ENCODE measurements at regions not wholly inside any gene's neighbourhood (a gene's known extent, or its start where the extent isn't known, plus 50 kb on each side); places are given as distances from the start of the nearest gene placed in this dataset.
"Not testable (repeated sequence)": the region's sequence is repeated elsewhere in the genome, so short reads cannot be mapped to it uniquely, and the experiment has no call there.

DNA sequence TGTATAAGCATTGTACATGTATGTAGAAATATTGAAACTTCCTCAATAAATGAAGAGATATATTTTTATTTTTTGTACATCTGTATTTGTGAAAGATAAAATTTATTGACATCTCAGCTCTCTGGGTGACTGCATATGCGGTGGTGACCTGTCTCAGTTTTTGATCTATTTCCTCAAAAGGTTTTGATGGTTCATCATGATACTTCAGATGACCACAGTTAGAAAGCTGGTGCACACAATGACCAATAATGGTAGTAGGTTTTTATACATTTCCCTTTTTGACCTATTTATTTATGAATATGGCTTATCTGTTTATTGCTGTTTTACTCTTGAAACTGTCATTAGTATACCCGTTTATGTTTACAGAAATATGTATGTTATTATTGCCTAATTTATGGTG lies 549.6 kb upstream of the CHD1 start:
- not testable (repeated sequence) for TF ChIP-seq FOXP2 (optimal IDR thresholded peaks at IDR 0.05; ENCODE audit: control extremely low read depth, extremely low read length, insufficient read depth); POLR2AphosphoS5 (IDR thresholded peaks at IDR 0.05; ENCODE audit: borderline replicate concordance, low read depth, low read length); EZH2 (IDR thresholded peaks at IDR 0.05)
